Endothelial cell of umbilical vein (primary cell): ENCODE measurements at regions not wholly inside any gene's neighbourhood (a gene's known extent, or its start where the extent isn't known, plus 50 kb on each side); places are given as distances from the start of the nearest gene placed in this dataset.

ENCODE experiments used
- BruUV-seq: library from RNA; stranded (reverse); fragments of 400-500 nt; replicated peaks from 2 replicates; lab custom pipeline; 2021; lab: Mats Ljungman, UMichigan
- CTCF ChIA-PET: fragments of 300-600, 350-600 bp; sonication (Branson Sonifier 250); formaldehyde crosslinking; loops from one replicate; lab custom pipeline; 2021; ENCODE audit warnings: antibody characterized with exemption, inconsistent platforms; lab: Charles Lee
- POLR2A ChIA-PET: fragments of 300-600, 350-600 bp; sonication (Branson Sonifier 250); formaldehyde crosslinking; loops from one replicate; lab custom pipeline; 2021; ENCODE audit warnings: antibody characterized with exemption, inconsistent platforms; lab: Charles Lee
- DNase-seq: peaks from one replicate; pipeline ENCODE4 v3.0.0-alpha.2; 2011; ENCODE audit warnings: low read depth, low spot score
- FAIRE-seq: peaks from 2 replicates; lab custom pipeline; 2011; peaks lifted over from hg19 to GRCh38; lab: Jason Lieb, UNC
- H2AFZ ChIP-seq: 2 replicates; pipeline ENCODE4 v1.6.0; 2012; ENCODE audit warnings: low read depth, low read length, control low read depth, inconsistent platforms
- H3K27ac ChIP-seq: 2 replicates; pipeline ENCODE4 v1.5.1; 2011; ENCODE audit warnings: low read depth, mild to moderate bottlenecking, control low read depth, low read length, moderate library complexity; ENCODE audit not compliant: insufficient read depth
- H3K27me3 ChIP-seq, 2 experiments: 2 replicates each; pipeline versions ENCODE4 v1.6.0 to v1.6.1; 2011; ENCODE audit warnings: low read length in 2 of 2, mixed read lengths in 1 of 2; ENCODE audit not compliant: control insufficient read depth in 2 of 2, insufficient read depth in 2 of 2
- H3K36me3 ChIP-seq, 2 experiments: 2 replicates in 1 of 2; 3 replicates in 1 of 2; pipeline ENCODE4 v1.5.1; 2011; ENCODE audit warnings: low read length in 2 of 2, mild to moderate bottlenecking in 1 of 2, moderate library complexity in 1 of 2; ENCODE audit not compliant: control insufficient read depth in 2 of 2, insufficient read depth in 2 of 2; ENCODE audit errors: extremely low read depth in 1 of 2
- H3K4me1 ChIP-seq: 3 replicates; pipeline ENCODE4 v1.5.1; 2011; ENCODE audit warnings: mild to moderate bottlenecking, low read length; ENCODE audit not compliant: control insufficient read depth, insufficient read depth; ENCODE audit errors: extremely low read depth
- H3K4me2 ChIP-seq: 2 replicates; pipeline ENCODE4 v1.6.1; 2011; ENCODE audit warnings: low read length, control low read depth, mixed read lengths; ENCODE audit not compliant: insufficient read depth
- H3K4me3 ChIP-seq, 3 experiments: fragments of 200-600 bp in 1 of 3; sonication (generic), shearing (Covaris generic) in 1 of 3; replicated peaks in 1 of 3; 2 replicates each; pipeline ENCODE4 v1.5.1; 2011 to 2016; ENCODE audit warnings: control low read depth in 3 of 3, low read length in 3 of 3, mild to moderate bottlenecking in 2 of 3, inconsistent platforms in 1 of 3, low read depth in 1 of 3, moderate library complexity in 1 of 3; ENCODE audit not compliant: insufficient read depth in 1 of 3
- H3K79me2 ChIP-seq: 2 replicates; pipeline ENCODE4 v1.6.0; 2012; ENCODE audit warnings: low read length, inconsistent platforms; ENCODE audit not compliant: control insufficient read depth, insufficient read depth
- H3K9ac ChIP-seq: replicated peaks from 2 replicates; pipeline ENCODE3; 2011; ENCODE audit warnings: low read length, control low read depth; ENCODE audit not compliant: insufficient read depth; ENCODE audit errors: extremely low read depth
- H3K9me1 ChIP-seq: replicated peaks from 3 replicates; pipeline ENCODE4 v1.6.0; 2011; ENCODE audit warnings: mild to moderate bottlenecking, low read length; ENCODE audit not compliant: control insufficient read depth, insufficient read depth; ENCODE audit errors: extremely low read depth
- H3K9me3 ChIP-seq: replicated peaks from 2 replicates; pipeline ENCODE4 v1.5.1; 2012; ENCODE audit warnings: low read length, inconsistent platforms; ENCODE audit not compliant: control insufficient read depth, insufficient read depth
- H4K20me1 ChIP-seq: replicated peaks from 2 replicates; pipeline ENCODE3; 2011; ENCODE audit warnings: mild to moderate bottlenecking, low read length; ENCODE audit not compliant: control insufficient read depth, insufficient read depth; ENCODE audit errors: extremely low read depth
- EZH2 ChIP-seq: IDR thresholded peaks from 2 replicates; pipeline ENCODE4 v1.6.1; 2012; ENCODE audit warnings: borderline replicate concordance, low read depth, mild to moderate bottlenecking, moderate library complexity, low read length, inconsistent platforms; ENCODE audit not compliant: severe bottlenecking
- FOS ChIP-seq: IDR thresholded peaks from 2 replicates; pipeline ENCODE4 v1.6.1; 2011; ENCODE audit warnings: mild to moderate bottlenecking, low read length, moderate library complexity, borderline replicate concordance; ENCODE audit not compliant: insufficient read depth
- GATA2 ChIP-seq: IDR thresholded peaks from 2 replicates; pipeline ENCODE4 v1.7.0; 2011; ENCODE audit warnings: low read depth, mild to moderate bottlenecking, moderate library complexity, mixed read lengths, low read length; ENCODE audit not compliant: insufficient read length, insufficient read depth
- JUN ChIP-seq: IDR thresholded peaks from 2 replicates; pipeline ENCODE4 v1.6.1; 2011; ENCODE audit warnings: borderline replicate concordance, low read depth; ENCODE audit not compliant: insufficient read length, insufficient read depth
- MAX ChIP-seq: IDR thresholded peaks from 2 replicates; pipeline ENCODE4 v1.6.1; 2011; ENCODE audit not compliant: insufficient read depth, insufficient read length
- MYC ChIP-seq: IDR thresholded peaks from one replicate; pipeline ENCODE4 v1.6.1; 2011; ENCODE audit warnings: mild to moderate bottlenecking, low read depth, low read length
- POLR2A ChIP-seq: IDR thresholded peaks from 2 replicates; pipeline ENCODE4 v1.6.1; 2012; ENCODE audit warnings: low read depth, mild to moderate bottlenecking, control low read depth, low read length
- POLR2AphosphoS5 ChIP-seq: IDR thresholded peaks from 2 replicates; pipeline ENCODE4 v1.6.1; 2012; ENCODE audit warnings: low read depth, mild to moderate bottlenecking, control low read depth, low read length, moderate library complexity; ENCODE audit not compliant: insufficient read depth
- dilution Hi-C: fragments of 300-500 bp; cut with MboI; formaldehyde crosslinking; loops from one replicate; pipeline ENCODE4 v1.15.0; 2019; ENCODE audit warnings: low sequenced_read_pairs; ENCODE audit not compliant: extremely low pct_ligation_motif_present
- intact Hi-C: fragments of 100-400 bp; cut with micrococcal nuclease; formaldehyde crosslinking; loops from one replicate; pipeline ENCODE4 v1.10.0; 2022
- TF ChIP-seq, protein P1 (sequence below), 2 donors: IDR thresholded peaks; 1 replicate in 1 of 2; 2 replicates in 1 of 2; pipeline ENCODE4 v1.5.1; 2011; ENCODE audit warnings: low read length in 2 of 2, mild to moderate bottlenecking in 2 of 2, moderate library complexity in 2 of 2, control low read depth in 1 of 2, inconsistent platforms in 1 of 2, low read depth in 1 of 2; ENCODE audit not compliant: insufficient read depth in 1 of 2; ENCODE audit errors: extremely low read depth in 1 of 2

DNA sequence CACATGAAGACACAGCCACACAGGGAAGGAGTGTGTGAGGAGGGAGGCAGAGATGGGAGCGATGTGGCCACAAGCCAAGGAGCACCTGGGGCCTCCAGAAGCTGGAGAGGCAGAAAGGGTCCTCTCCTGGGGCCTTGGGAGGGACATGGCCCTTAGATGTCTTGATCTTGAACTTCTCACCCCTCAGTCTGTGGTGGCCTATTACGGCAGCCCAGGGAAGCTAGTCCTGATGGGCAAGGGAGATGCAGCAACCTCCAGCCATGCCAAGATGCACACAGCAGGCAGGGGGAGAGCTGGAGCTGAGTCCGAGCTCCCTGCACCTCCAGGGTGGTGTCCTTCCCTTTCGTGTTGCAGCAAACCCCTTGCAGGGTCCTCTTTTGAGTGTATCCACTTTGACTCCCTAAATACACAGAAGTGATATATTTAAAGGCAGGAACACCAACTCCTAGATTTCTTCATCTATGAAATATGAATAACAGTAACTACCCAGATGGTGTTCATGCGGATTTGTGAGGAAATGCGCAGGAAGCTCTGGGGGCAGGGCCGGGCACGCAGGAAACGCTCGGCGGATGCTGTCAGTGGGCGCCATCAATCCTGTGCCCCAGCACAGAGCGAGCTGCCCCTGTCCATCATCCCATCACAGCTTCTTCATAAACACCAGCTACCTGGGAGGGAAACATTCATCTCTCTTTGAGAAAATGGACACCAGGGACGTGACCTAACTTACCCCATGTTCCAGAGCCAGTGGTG is 230.4 kb upstream of the MYT1L start:
- DNase-seq: no peak
- POLR2A ChIA-PET: no interaction called here
- no peak for FAIRE-seq
- no TSS peak for BruUV-seq
- Histone ChIP-seq H3K27ac (no peak overlapping the region), H3K36me3 (no peaks in the 10 kb centered on the region), H4K20me1 (no peaks in the 10 kb centered on the region), H3K4me2 (no peak overlapping the region), H3K9me1 (no peaks in the 10 kb centered on the region), H3K9me3 (peaks cover 15% of the 10 kb centered on the region), H3K79me2 (no peaks in the 10 kb centered on the region), H3K4me1 (no peaks in the 10 kb centered on the region), H2AFZ (no peak overlapping the region), H3K27me3 (no peaks in the 10 kb centered on the region), H3K9ac (no peak overlapping the region), H3K4me3 (no peak overlapping the region)
- intact Hi-C loops: no loop called here
- TF ChIP-seq EZH2 (no peak), GATA2 (no peak), POLR2A (no peak), MAX (no peak), MYC (no peak), FOS (no peak), JUN (no peak), POLR2AphosphoS5 (no peak)
- TF ChIP-seq, protein P1, sequence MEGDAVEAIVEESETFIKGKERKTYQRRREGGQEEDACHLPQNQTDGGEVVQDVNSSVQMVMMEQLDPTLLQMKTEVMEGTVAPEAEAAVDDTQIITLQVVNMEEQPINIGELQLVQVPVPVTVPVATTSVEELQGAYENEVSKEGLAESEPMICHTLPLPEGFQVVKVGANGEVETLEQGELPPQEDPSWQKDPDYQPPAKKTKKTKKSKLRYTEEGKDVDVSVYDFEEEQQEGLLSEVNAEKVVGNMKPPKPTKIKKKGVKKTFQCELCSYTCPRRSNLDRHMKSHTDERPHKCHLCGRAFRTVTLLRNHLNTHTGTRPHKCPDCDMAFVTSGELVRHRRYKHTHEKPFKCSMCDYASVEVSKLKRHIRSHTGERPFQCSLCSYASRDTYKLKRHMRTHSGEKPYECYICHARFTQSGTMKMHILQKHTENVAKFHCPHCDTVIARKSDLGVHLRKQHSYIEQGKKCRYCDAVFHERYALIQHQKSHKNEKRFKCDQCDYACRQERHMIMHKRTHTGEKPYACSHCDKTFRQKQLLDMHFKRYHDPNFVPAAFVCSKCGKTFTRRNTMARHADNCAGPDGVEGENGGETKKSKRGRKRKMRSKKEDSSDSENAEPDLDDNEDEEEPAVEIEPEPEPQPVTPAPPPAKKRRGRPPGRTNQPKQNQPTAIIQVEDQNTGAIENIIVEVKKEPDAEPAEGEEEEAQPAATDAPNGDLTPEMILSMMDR (IDR thresholded peaks at IDR 0.05; ENCODE audit: extremely low read depth in 1 of 2, insufficient read depth in 1 of 2, low read depth in 1 of 2, low read length in 2 of 2): no peak
- CTCF ChIA-PET: no interaction called here
- dilution Hi-C loops: no loop called here
